ENCODE measurements at regions not wholly inside any gene's neighbourhood (a gene's known extent, or its start where the extent isn't known, plus 50 kb on each side); places are given as distances from the start of the nearest gene placed in this dataset.
"Not testable (repeated sequence)": the region's sequence is repeated elsewhere in the genome, so short reads cannot be mapped to it uniquely, and the experiment has no call there.

- DNase-seq: no peak
These were observed 174.6 kb downstream of the ABCA8 start for GRCh38 chr17:68780596-68780995.

GRCh38 chr17:68778726-68779125 lies 176.5 kb downstream of the ABCA8 start:
- DNase-seq: no peak

DNA sequence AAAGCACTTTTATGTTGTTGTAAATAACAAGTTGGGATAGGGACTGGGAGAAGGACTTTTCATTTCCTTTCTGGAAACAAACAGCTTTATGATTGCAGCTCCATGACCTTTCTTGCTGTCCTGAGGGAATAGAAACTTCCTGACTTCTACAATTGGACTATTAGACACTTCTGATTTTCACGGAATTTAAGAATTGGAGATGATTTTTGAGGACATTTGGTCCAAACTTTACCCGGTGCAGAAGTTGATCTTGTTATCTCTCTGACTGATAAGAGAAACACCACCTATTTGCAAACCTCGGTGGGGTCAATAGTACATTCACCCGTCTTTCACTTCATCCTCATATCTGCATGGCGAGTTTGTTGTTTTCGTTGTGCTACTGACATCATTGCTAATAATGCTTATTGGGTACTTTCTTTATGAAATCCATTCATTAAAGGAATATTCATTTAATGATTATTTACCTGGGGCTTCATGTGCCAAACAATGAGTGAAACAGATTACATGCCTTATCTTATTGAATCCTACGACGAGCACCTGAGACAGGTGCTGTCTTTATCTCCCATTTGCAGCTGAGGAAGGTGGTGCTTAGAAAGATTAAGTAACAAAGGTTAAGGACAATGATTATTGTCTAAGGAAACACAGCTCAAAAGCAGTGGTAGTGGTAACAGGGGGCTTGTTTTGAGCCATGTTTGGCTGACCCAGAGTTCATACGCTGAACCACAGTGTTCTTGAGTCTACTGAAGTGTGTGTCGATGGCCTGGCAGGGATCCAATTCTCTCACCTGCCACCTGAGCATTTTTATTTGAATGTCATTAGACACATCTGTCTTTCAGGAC lies 176.9 kb upstream of the FAM20A start:
- DNase-seq: no peak

- peak; percentile 31 for DNase-seq
These were observed 176.2 kb upstream of the FAM20A start for GRCh38 chr17:68777243-68777855.

- DNase-seq: no peak
These were observed 175.3 kb upstream of the FAM20A start for GRCh38 chr17:68776451-68776850.

DNA sequence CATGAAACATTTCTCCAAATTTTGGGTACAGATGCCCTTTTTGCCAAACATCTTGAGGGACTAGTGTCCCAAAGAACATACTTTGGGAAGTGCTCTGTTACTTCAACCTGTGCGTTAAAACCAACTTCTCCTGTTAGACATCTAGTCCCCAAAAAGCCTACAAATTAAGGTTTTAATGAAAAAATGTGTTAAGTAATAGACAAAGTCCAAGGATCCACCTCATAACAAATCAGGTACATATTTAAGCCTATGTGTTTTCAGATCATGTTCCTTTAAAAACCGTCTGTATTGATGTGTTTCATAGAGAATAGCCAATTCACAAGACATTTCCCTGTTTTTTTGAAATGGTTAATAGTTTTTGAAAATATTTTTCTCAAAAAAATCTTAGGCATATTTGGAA lies 174.8 kb upstream of the FAM20A start:
- no peak for DNase-seq

DNA sequence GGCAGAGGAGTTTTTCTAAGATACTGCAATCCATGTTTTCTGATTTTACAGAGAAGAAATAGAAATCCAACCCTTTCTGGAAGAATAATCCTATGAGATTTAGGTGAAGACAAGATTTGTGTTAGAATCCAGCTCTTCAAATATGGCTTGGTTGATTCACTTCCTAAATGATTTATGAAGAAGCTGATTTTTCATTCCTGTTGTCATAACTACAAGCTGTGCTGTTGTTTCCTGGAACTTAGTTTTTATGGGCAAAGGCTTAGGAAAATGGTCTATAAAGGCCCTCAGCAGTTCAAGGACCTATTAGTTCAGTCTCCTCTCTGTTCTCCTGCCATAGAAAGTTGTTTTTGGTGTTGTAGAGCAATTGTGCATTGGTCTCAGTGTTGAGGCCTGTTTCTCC lies 174.2 kb upstream of the FAM20A start:
- no peak for DNase-seq

DNA sequence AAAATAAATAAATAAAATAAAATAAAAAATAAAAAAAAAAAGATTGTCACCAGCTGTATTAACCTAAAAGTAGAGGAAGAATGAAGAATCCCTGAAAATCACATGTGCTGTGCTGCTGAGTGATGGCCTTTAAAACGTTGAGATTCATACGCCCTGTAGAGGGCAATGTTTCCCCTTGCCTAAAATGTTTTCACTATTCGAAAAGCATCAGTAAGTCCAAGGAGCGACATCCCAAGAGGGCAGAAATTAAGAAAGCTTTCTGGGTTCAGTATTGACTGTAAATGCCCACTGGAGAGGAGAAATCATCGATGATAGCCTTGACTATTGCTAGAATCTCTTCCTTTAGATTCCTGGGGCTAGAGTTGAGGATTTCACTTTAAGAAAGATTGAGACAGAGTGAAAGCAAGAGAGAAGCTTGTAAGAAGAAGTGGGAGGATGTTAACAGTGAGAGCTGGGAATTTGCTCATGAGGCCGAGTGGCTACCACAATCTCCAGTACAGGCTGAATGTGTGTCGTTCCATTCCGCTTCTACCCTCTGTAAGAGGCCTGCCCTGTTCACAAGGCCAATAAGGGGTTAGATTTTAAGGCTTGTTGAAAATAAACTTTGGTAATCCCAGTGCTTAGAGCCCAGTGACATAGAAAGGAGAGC lies 170.8 kb upstream of the FAM20A start:
- peak; percentile 74 for DNase-seq

DNA sequence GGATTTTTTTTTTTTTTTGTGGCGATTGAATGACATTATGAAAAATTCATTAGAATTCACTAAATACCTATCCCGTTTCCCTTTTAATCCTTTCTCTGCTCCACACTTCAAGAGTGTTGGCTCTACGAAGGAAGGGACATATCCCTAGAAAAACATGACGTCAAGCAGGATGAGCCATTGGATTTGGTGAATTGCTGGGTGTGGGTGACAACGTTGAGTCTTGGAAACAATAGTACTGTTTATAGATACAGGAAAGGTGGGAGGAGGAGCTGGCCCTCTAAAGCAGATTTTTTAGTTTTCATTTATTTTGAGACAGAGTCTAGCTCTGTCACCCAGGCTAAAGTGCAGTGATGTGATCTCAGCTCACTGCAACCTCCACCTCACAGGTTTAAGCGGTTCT lies 167.6 kb upstream of the FAM20A start:
- no peak for DNase-seq

DNA sequence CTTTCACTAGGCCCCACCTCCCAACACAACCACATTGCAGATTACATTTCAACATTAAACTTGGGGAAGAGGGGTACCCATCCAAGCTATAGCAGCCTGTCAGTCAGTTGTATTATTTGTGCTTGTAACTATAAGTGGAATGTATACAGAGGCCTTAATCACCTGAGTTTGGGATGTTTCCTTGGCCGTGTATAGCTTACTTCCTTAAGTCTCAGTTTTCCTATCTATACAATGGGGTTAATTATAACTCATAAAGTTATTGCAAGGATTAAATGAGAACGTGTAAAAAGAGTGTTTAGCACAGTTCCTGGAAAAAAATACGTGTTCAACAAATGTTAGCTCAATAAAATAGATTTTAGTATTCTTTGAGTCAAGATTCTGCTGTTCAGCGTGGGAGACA lies 165.5 kb upstream of the FAM20A start:
- no peak for DNase-seq

DNA sequence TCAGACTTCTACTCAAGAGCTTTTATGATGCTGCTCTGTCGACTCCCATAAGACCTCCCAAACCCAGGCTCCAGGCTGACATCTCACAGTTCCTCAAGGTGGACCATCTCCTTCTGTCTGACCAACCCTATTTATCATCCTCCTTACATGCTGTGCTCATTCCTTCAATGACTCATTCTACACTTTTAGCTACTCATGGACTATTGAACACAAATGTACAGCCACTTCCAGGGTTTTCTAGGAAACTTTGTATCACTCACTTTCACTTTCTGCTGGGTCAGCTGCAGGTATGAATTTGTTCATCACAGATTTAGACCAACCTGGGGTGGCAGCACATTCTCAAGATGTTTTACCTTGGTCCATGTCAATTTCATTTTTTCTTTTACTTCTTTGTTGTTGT lies 162.4 kb upstream of the FAM20A start:
- no peak for DNase-seq

- DNase-seq: no peak
These were observed 161.7 kb upstream of the FAM20A start for GRCh38 chr17:68762911-68763310.

DNA sequence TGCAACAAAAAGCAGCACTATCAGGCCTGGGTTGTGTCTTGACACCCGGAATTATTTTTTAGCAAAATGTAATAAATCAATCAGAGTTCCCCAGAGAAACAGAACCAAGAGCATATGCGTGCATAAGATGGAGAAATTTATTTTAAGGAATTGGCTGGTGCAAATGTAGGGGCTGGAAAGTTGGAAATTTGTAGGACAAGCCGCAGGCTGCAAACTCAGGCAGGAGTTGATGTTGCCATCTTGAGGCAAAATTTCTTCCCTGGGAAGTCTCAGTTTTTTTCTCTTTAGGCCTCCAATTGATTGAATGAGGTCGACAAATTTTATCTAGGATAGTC lies 158.9 kb upstream of the FAM20A start:
- DNase-seq: no peak

- DNase-seq: peak; percentile 89
These were observed 158.4 kb upstream of the FAM20A start for GRCh38 chr17:68759343-68760140.

DNA sequence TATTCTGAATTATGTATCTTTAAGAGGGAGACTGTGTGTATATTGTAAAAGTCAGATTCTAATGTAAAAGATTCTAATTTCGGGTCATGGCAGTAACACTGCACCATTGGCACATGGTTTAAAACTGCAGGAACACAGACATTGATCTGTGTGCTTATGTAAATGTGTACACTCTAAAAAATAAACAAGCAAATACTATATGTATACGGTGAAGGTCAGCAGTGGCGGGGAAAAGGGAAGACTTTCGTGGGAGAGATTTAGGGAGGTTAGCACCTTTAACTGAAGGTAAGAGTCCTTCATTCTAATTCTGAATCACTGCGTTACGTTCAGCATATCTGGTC lies 157.8 kb upstream of the FAM20A start:
- DNase-seq: no peak

DNA sequence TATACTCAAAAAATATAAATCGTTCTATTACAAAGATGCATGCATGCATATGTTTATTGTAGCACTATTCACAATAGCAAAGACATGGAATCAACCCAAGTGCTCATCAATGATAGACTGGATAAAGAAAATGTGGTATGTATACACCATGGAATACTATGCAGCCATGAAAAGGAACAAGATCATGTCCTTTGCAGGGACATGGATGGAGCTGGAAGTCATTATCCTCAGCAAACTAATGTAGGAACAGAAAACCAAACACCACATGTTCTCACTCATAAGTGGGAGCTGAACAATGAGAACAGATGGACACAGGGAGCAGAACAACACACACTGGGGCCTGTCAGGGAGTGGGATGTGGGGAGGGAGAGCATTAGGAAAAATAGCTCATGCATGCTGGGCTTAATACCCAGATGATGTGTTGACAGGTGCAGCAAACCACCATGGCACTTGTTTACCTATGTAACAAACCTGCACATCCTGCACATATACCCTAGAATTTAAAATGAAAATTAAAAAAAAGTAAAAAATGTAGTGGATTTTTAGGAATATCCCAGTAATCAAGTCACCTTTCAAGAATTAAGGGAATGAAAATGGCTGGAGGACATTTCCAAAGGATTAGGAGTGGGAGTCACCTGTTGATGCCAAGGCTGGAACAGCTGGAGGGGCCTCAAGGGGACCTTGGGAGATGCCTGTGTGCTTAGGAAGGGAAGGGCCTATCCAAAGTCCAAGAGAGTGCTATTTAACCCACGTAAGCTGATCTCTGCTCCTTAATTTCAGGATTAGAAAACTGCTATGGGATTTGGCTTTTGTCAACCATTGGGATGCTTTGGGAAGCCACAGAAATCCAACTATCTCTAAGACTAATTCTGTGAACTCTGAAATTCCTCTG lies 156.9 kb upstream of the FAM20A start:
- not testable (repeated sequence) for DNase-seq

DNA sequence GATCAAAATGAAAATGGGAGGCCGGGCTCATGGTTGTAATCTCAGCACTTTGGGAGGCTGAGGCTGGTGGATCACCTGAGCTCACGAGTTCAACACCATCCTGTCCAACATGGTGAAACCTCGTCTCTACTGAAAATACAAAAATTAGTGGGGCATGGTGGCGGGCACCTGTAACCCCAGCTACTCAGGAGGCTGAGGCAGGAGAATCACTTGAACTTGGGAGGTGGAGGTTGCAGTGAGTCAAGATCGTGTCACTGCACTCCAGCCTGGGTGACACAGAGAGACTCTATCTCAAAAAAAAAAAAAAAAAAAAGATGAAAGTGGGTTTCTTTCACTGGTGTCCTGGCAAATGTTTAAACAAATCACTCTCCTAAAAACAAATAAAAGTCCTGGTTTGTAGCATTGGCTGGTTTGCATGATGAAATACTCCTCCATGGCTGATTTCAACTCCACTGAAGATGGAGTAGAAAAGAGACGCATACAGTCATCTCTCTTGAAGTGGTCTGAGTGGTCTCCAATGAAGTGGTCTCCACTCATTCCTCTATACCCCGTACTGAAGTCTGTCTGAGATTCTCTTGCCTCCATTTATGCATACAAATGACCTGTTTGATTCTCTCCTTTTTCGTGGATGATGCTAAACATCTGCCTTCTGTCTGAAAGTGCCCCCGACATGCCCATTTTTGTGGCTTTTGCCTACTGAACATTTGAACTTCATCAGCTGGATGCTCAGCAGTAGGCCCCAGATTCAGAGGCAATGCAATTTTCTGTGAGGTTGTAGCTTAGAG lies 153.0 kb upstream of the FAM20A start:
- no peak for DNase-seq

DNA sequence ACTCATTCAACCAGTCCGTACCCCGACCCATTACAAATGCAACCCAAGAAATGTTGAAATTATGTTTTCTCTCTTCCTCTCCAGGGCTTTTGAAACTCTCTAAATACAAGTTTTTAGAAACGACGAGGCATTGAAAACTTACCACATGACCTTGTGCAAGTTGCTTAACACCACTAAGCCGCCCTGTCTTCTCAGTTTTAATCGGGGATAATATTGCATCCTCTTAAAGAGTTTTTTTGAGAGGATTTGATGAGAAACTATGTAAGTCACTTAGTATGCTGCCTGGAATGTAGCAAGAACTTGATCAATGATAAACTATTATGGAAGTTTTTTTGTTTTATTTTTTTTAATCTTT lies 149.0 kb upstream of the FAM20A start:
- DNase-seq: peak; percentile 72

DNA sequence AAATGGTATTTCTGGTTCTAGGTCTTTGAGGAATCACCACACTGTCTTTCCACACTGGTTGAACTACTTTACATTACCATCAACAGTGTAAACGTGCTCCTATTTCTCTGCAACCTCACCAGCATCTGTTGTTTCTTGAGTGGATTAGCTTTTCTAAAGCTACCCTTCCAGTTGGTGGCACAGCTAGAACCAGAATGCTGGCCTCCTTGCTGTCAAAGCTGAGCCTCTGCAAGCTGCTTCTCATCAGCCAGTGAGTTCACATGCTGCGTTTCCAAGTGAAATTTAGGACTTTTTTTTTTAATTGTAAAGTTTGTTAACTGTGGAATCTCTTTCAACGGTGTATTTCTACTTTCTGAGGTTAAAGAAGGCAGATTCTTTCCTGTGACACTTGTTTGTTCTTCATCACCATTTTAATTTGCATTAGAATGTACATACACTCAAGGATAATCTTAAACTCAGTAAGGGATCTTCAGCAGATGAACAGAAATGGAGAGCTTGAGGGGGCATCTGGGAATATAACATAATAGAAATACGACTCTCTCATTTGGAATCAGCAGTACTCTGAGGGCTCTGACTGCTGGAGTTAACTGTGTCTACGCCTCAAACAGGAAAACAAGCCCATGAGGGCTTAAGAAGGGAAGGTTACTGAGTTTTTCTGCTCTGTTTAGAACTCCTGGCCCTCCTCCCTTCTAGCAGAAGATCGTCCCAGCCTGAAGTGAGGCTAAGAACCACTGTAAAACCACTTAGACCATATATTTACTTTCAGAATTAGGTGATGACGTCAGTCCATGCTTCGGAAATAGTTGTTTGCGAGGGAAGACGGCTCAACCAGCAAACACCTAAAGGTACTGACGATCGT lies 148.4 kb upstream of the FAM20A start:
- DNase-seq: no peak

DNA sequence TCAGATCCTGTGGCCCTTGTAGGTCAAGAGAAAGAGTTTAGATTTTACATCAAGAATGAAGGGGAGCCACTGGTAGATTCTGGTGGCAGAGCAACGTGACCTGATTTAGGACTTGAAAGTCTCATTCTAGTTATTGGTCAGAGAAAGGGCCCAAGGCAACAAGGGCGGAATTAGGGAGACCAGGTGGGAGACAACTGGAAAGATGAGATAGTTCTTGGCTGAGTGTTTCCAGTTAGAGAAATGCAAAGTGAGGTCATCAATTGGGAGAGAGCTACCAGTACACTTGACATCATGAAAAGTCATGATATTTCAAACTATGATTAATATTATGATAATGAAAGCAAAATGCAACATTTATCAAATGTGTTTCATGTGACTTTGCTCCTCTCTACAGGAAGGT lies 147.2 kb upstream of the FAM20A start:
- DNase-seq: no peak
